GM12878 (cell line): ENCODE measurements at regions not wholly inside any gene's neighbourhood (a gene's known extent, or its start where the extent isn't known, plus 50 kb on each side); places are given as distances from the start of the nearest gene placed in this dataset.

Experiments used
- ATAC-seq: fragments of 200-7000 bp; cut with Tn5 transposase; 3 replicates; pipeline ENCODE4 v1.9.1; 2020; ENCODE audit warnings: mild to moderate bottlenecking, moderate library complexity
- BruUV-seq: library from RNA; stranded (reverse); fragments of 400-500 nt; replicated peaks from 2 replicates; lab custom pipeline; 2021; lab: Mats Ljungman, UMichigan
- CTCF ChIA-PET: fragments of 300-600 bp; sonication (Branson Sonifier 250); formaldehyde crosslinking; extraction: SDS; loops from one replicate; lab custom pipeline; 2021; ENCODE audit warnings: inconsistent platforms; lab: Yijun Ruan, JAX
- POLR2A ChIA-PET: fragments of 350-600 bp; formaldehyde crosslinking; extraction: SDS; loops from one replicate; lab custom pipeline; 2021; ENCODE audit warnings: inconsistent platforms; lab: Charles Lee
- RAD21 ChIA-PET: fragments of 300-600 bp; sonication (Branson Sonifier 250); formaldehyde crosslinking; loops from one replicate; lab custom pipeline; 2023; ENCODE audit warnings: antibody characterized with exemption; ENCODE audit not compliant: unreplicated experiment; lab: Charles Lee
- SMC1A ChIA-PET: fragments of 300-600 bp; sonication (Branson Sonifier 250); formaldehyde crosslinking; loops from one replicate; lab custom pipeline; 2023; ENCODE audit not compliant: unreplicated experiment, uncharacterized antibody; lab: Charles Lee
- DNase-seq: peaks from one replicate; pipeline ENCODE4 v3.0.0-alpha.2; 2011; ENCODE audit warnings: low read depth, low spot score
- FAIRE-seq: peaks from 3 replicates; lab custom pipeline; 2011; peaks lifted over from hg19 to GRCh38; lab: Jason Lieb, UNC
- H2AFZ ChIP-seq: 2 replicates; pipeline ENCODE4 v1.6.0; 2011; ENCODE audit warnings: low read depth, low read length, control low read depth; ENCODE audit not compliant: control insufficient read depth
- H3K27ac ChIP-seq: 2 replicates; pipeline ENCODE4 v1.5.1; 2011; ENCODE audit warnings: control low read depth; ENCODE audit not compliant: control insufficient read depth, insufficient read depth
- H3K27me3 ChIP-seq, 2 experiments: replicated peaks in 1 of 2; 2 replicates each; pipeline versions ENCODE4 v1.6.0 to v1.6.1; 2011; ENCODE audit warnings: low read length in 1 of 2; ENCODE audit not compliant: control insufficient read depth in 2 of 2, insufficient read depth in 2 of 2
- H3K36me3 ChIP-seq, 2 experiments: 2 replicates each; pipeline ENCODE4 v1.5.1; 2011; ENCODE audit warnings: low read length in 1 of 2; ENCODE audit not compliant: control insufficient read depth in 2 of 2, insufficient read depth in 2 of 2
- H3K4me1 ChIP-seq: 2 replicates; pipeline ENCODE4 v1.6.1; 2011; ENCODE audit warnings: mild to moderate bottlenecking, low read length, moderate library complexity, mixed read lengths; ENCODE audit not compliant: control insufficient read depth, insufficient read depth
- H3K4me2 ChIP-seq: 2 replicates; pipeline ENCODE4 v1.6.0; 2011; ENCODE audit warnings: control low read depth; ENCODE audit not compliant: control insufficient read depth, insufficient read depth
- H3K4me3 ChIP-seq: fragments of 200-600 bp; sonication (generic); 2 replicates; pipeline ENCODE4 v1.5.1; 2016
- H3K79me2 ChIP-seq: 2 replicates; pipeline ENCODE4 v1.6.0; 2011; ENCODE audit warnings: low read length; ENCODE audit not compliant: control insufficient read depth, insufficient read depth
- H3K9ac ChIP-seq: 2 replicates; pipeline ENCODE4 v1.8.0; 2011; ENCODE audit warnings: low read length, control low read depth, mixed read lengths; ENCODE audit not compliant: control insufficient read depth, insufficient read depth
- H3K9me3 ChIP-seq: replicated peaks from 3 replicates; pipeline ENCODE4 v1.5.1; 2011; ENCODE audit warnings: mild to moderate bottlenecking, low read length; ENCODE audit not compliant: control insufficient read depth, insufficient read depth
- H4K20me1 ChIP-seq: 2 replicates; pipeline ENCODE4 v1.6.0; 2011; ENCODE audit not compliant: control insufficient read depth, insufficient read depth
- ATF2 ChIP-seq: IDR thresholded peaks from 2 replicates; pipeline ENCODE4 v1.6.1; 2012; ENCODE audit warnings: low read length, inconsistent platforms
- CBX5 ChIP-seq: sonication (generic); IDR thresholded peaks from 2 replicates; pipeline ENCODE4 v1.6.1; 2016; ENCODE audit warnings: low read depth, moderate library complexity, mild to moderate bottlenecking, inconsistent platforms
- CHD2 ChIP-seq: IDR thresholded peaks from 2 replicates; pipeline ENCODE4 v1.6.1; 2011; ENCODE audit warnings: low read depth, low read length, improper control_type of control experiment, borderline replicate concordance
- E2F8 ChIP-seq: fragments of 450-650 bp; IDR thresholded peaks from 2 replicates; pipeline ENCODE4 v1.6.1; 2018; ENCODE audit warnings: mild to moderate bottlenecking, low read depth, moderate library complexity; ENCODE audit not compliant: partially characterized antibody
- E4F1 ChIP-seq: fragments of 450-650 bp; IDR thresholded peaks from 2 replicates; pipeline ENCODE4 v1.6.1; 2018; ENCODE audit warnings: borderline replicate concordance, mild to moderate bottlenecking; ENCODE audit not compliant: partially characterized antibody
- ESRRA ChIP-seq: IDR thresholded peaks from 2 replicates; pipeline ENCODE4 v1.6.1; 2012; ENCODE audit warnings: mild to moderate bottlenecking, low read length, improper control_type of control experiment
- FOS ChIP-seq: IDR thresholded peaks from 3 replicates; pipeline ENCODE4 v1.6.1; 2011; ENCODE audit warnings: borderline replicate concordance; ENCODE audit not compliant: insufficient read length; ENCODE audit errors: extremely low read depth
- HSF1 ChIP-seq: fragments of 150-350 bp; IDR thresholded peaks from 2 replicates; pipeline ENCODE4 v1.6.1; 2014; ENCODE audit warnings: mild to moderate bottlenecking, low read depth, low read length
- MTA3 ChIP-seq: IDR thresholded peaks from 2 replicates; pipeline ENCODE4 v1.6.1; 2012; ENCODE audit warnings: low read length, inconsistent platforms, borderline replicate concordance
- NFYB ChIP-seq: IDR thresholded peaks from 2 replicates; pipeline ENCODE4 v1.6.1; 2011; ENCODE audit warnings: low read depth, mild to moderate bottlenecking, low read length, improper control_type of control experiment, moderate library complexity; ENCODE audit not compliant: insufficient read depth
- NKRF ChIP-seq: fragments of 450-650 bp; conservative IDR thresholded peaks from 2 replicates; pipeline ENCODE4 v1.6.1; 2017; ENCODE audit warnings: mild to moderate bottlenecking, moderate library complexity
- NR2C1 ChIP-seq: fragments of 450-650 bp; IDR thresholded peaks from 2 replicates; pipeline ENCODE4 v1.6.1; 2017; ENCODE audit warnings: antibody characterized with exemption, mild to moderate bottlenecking, moderate library complexity
- PAX8 ChIP-seq: fragments of 450-650 bp; IDR thresholded peaks from 2 replicates; pipeline ENCODE4 v1.6.1; 2017; ENCODE audit warnings: mild to moderate bottlenecking, moderate library complexity
- WGBS: methylation state at CpG from one replicate; pipeline ENCODE4 v1.1.6; 2016; ENCODE audit warnings: low lambda C conversion rate; ENCODE audit not compliant: insufficient replicate concordance, insufficient coverage; ENCODE audit errors: missing lambda C conversion rate; 5-methylcytosine and 5-hydroxymethylcytosine counted together
- in situ Hi-C: fragments of 300-500 bp; cut with MboI; formaldehyde crosslinking; loops from 9 replicates; pipeline ENCODE4 v1.14.3; 2018; ENCODE audit warnings: mixed read lengths
- intact Hi-C: fragments of 100-400 bp; cut with micrococcal nuclease; formaldehyde crosslinking; loops from one replicate; pipeline ENCODE4 v1.14.2; 2022; ENCODE audit not compliant: unreplicated experiment

GRCh38 chr9:79014929-79015699 is 556.7 kb upstream of the TLE4 start:
- WGBS, result 27% methylated on average over 5 of the region's 5 CpGs
- no peak for FAIRE-seq
- H3K9ac ChIP-seq, result no peak overlapping the region
- TF ChIP-seq NKRF (no peak), ESRRA (no peak), CBX5 (no peak), E4F1 (no peak), HSF1 (no peak), E2F8 (no peak), ATF2 (no peak), NR2C1 (no peak), MTA3 (no peak), CHD2 (no peak), PAX8 (no peak), NFYB (no peak), FOS (no peak)

More at GRCh38 chr9:79014929-79015699, 556.7 kb upstream of the TLE4 start:
- Histone ChIP-seq H3K27ac (no peak overlapping the region), H3K27me3 (no peaks in the 10 kb centered on the region), H3K4me1 (no peaks in the 10 kb centered on the region), H3K9me3 (no peaks in the 10 kb centered on the region; the same call in 1 of the 3 replicates), H3K79me2 (no peaks in the 10 kb centered on the region), H3K4me2 (no peak overlapping the region), H4K20me1 (no peaks in the 10 kb centered on the region), H3K36me3 (no peaks in the 10 kb centered on the region), H2AFZ (no peak overlapping the region), H3K4me3 (no peak overlapping the region)
- SMC1A ChIA-PET, result no interaction called here
- in situ Hi-C loops (no loop called here), intact Hi-C loops (no loop called here)
- no peak for DNase-seq
- no peak for ATAC-seq
- RAD21 ChIA-PET, result no interaction called here
- no TSS peak for BruUV-seq
- CTCF ChIA-PET, result no interaction called here
- POLR2A ChIA-PET, result no interaction called here
